HCT116 (cell line): ENCODE measurements at regions not wholly inside any gene's neighbourhood (a gene's known extent, or its start where the extent isn't known, plus 50 kb on each side); places are given as distances from the start of the nearest gene placed in this dataset.

Source experiments
- ATAC-seq: fragments of 200-7000 bp; cut with Tn5 transposase; 2 replicates; pipeline ENCODE4 v1.9.1; 2020; ENCODE audit warnings: mild to moderate bottlenecking, moderate library complexity
- BruUV-seq: library from RNA; stranded (reverse); fragments of 400-500 nt; replicated peaks from 2 replicates; lab custom pipeline; 2021; lab: Mats Ljungman, UMichigan
- CTCF ChIA-PET: fragments of 300-600 bp; sonication (Branson Sonifier 250); formaldehyde crosslinking; loops from one replicate; lab custom pipeline; 2021; ENCODE audit warnings: antibody characterized with exemption; lab: Charles Lee
- POLR2A ChIA-PET: fragments of 300-600, 350-600 bp; sonication (Branson Sonifier 250); formaldehyde crosslinking; loops from one replicate; lab custom pipeline; 2021; ENCODE audit warnings: antibody characterized with exemption; lab: Charles Lee
- RAD21 ChIA-PET, 2 experiments: fragments of 300-600 bp; sonication (Branson Sonifier 250); formaldehyde crosslinking; loops; one replicate each; lab custom pipeline; 2023; ENCODE audit warnings: low total read pairs in 2 of 2; ENCODE audit not compliant: uncharacterized antibody in 2 of 2, unreplicated experiment in 2 of 2, low non-redundant PET in 1 of 2; lab: Charles Lee
- DNase-seq: peaks from one replicate; pipeline ENCODE4 v3.0.0-alpha.2; 2010; ENCODE audit warnings: low read depth, low spot score
- H2AFZ ChIP-seq: fragments of 200-600 bp; shearing (Covaris generic), sonication (generic); 2 replicates; pipeline ENCODE4 v1.6.1; 2017; ENCODE audit warnings: low read depth, mixed run types, mixed read lengths, antibody characterized with exemption, low read length; ENCODE audit not compliant: poor library complexity, severe bottlenecking
- H3K27ac ChIP-seq: 2 replicates; pipeline ENCODE4 v1.5.1; 2012; ENCODE audit warnings: low read depth, low read length
- H3K27me3 ChIP-seq: fragments of 200-600 bp; sonication (generic); 2 replicates; pipeline ENCODE4 v1.6.1; 2016; ENCODE audit warnings: mixed run types, low read length, mixed read lengths; ENCODE audit not compliant: insufficient read depth
- H3K36me3 ChIP-seq, 2 experiments: fragments of 200-500 bp in 1 of 2; fragments of 200-600 bp in 1 of 2; sonication (Bioruptor generic) in 1 of 2; sonication (generic) in 1 of 2; 2 replicates each; pipeline versions ENCODE4 v1.5.1 to v1.6.1; 2014 to 2016; ENCODE audit warnings: low read length in 2 of 2, inconsistent platforms in 1 of 2, mixed read lengths in 1 of 2, mixed run types in 1 of 2; ENCODE audit not compliant: insufficient read depth in 2 of 2, control insufficient read depth in 1 of 2
- H3K4me1 ChIP-seq, 2 experiments: fragments of 200-600 bp in 1 of 2; sonication (generic) in 1 of 2; 2 replicates each; pipeline versions ENCODE4 v1.5.1 to v1.6.1; 2012 to 2017; ENCODE audit warnings: low read length in 2 of 2, inconsistent platforms in 1 of 2, mild to moderate bottlenecking in 1 of 2, mixed read lengths in 1 of 2, mixed run types in 1 of 2, moderate library complexity in 1 of 2; ENCODE audit not compliant: insufficient read depth in 2 of 2, control insufficient read depth in 1 of 2
- H3K4me2 ChIP-seq: fragments of 200-600 bp; sonication (generic); 2 replicates; pipeline ENCODE4 v1.6.1; 2017; ENCODE audit warnings: mixed run types, low read length, mixed read lengths
- H3K4me3 ChIP-seq, 2 experiments: fragments of 200-600 bp in 1 of 2; sonication (generic) in 1 of 2; replicated peaks in 1 of 2; 2 replicates each; pipeline ENCODE4 v1.5.1; 2011 to 2016; ENCODE audit warnings: low read length in 2 of 2, control low read depth in 1 of 2, low read depth in 1 of 2, mild to moderate bottlenecking in 1 of 2, mixed read lengths in 1 of 2, mixed run types in 1 of 2
- H3K79me2 ChIP-seq: fragments of 200-600 bp; sonication (generic); 2 replicates; pipeline ENCODE4 v1.6.1; 2017; ENCODE audit warnings: mild to moderate bottlenecking, mixed run types, low read length, moderate library complexity, mixed read lengths; ENCODE audit not compliant: insufficient read depth
- H3K9ac ChIP-seq: fragments of 200-600 bp; sonication (generic); 2 replicates; pipeline ENCODE4 v1.6.1; 2016; ENCODE audit warnings: low read length, mixed read lengths
- H3K9me2 ChIP-seq: fragments of 200-600 bp; sonication (generic), shearing (Covaris generic); 2 replicates; pipeline ENCODE4 v1.6.1; 2017; ENCODE audit warnings: mixed run types, mild to moderate bottlenecking, moderate library complexity; ENCODE audit not compliant: insufficient read depth
- H3K9me3 ChIP-seq, 2 experiments: fragments of 200-500 bp in 1 of 2; fragments of 200-600 bp in 1 of 2; sonication (Bioruptor generic) in 1 of 2; sonication (generic) in 1 of 2; 2 replicates each; pipeline ENCODE4 v1.6.1; 2014 to 2017; ENCODE audit warnings: low read length in 2 of 2, mixed read lengths in 2 of 2, inconsistent platforms in 1 of 2, low read depth in 1 of 2, mild to moderate bottlenecking in 1 of 2, mixed run types in 1 of 2, moderate library complexity in 1 of 2; ENCODE audit not compliant: control insufficient read depth in 1 of 2, insufficient read depth in 1 of 2
- H4K20me1 ChIP-seq: fragments of 200-600 bp; sonication (generic), shearing (Covaris generic); 2 replicates; pipeline ENCODE4 v1.6.1; 2017; ENCODE audit warnings: mixed run types, mild to moderate bottlenecking, moderate library complexity; ENCODE audit not compliant: insufficient read depth
- EGR1 ChIP-seq: IDR thresholded peaks from 2 replicates; pipeline ENCODE4 v1.6.1; 2012; ENCODE audit warnings: low read depth
- EZH2 ChIP-seq: fragments of 200-600 bp; sonication (generic); IDR thresholded peaks from 2 replicates; pipeline ENCODE4 v1.6.1; 2017; ENCODE audit warnings: antibody characterized with exemption, mixed run types
- EZH2phosphoT487 ChIP-seq: fragments of 200-600 bp; IDR thresholded peaks from 2 replicates; pipeline ENCODE4 v1.6.1; 2018; ENCODE audit warnings: antibody characterized with exemption, borderline replicate concordance
- FOSL1 ChIP-seq: IDR thresholded peaks from 2 replicates; pipeline ENCODE4 v1.6.1; 2012; ENCODE audit warnings: low read depth
- REST ChIP-seq: IDR thresholded peaks from 2 replicates; pipeline ENCODE4 v1.6.1; 2012; ENCODE audit warnings: low read depth
- SRF ChIP-seq: IDR thresholded peaks from 2 replicates; pipeline ENCODE4 v1.6.1; 2012; ENCODE audit warnings: low read depth
- ZFX ChIP-seq: fragments of 450-650 bp; IDR thresholded peaks from 2 replicates; pipeline ENCODE4 v1.6.1; 2017
- ZNF274 ChIP-seq: fragments of 200-500 bp; sonication (Bioruptor generic); IDR thresholded peaks from 2 replicates; pipeline ENCODE4 v1.6.1; 2014; ENCODE audit warnings: mild to moderate bottlenecking, low read depth, low read length, inconsistent platforms
- intact Hi-C: fragments of 100-400 bp; cut with micrococcal nuclease; formaldehyde crosslinking; loops from 2 replicates; pipeline ENCODE4 v1.10.0; 2022
- TF ChIP-seq, protein P1 (sequence below): IDR thresholded peaks from 2 replicates; pipeline ENCODE4 v1.6.1; 2011; ENCODE audit warnings: mild to moderate bottlenecking, low read length, moderate library complexity; ENCODE audit not compliant: insufficient replicate concordance; ENCODE audit errors: extremely low read depth
- TF ChIP-seq, protein P2 (sequence below): IDR thresholded peaks from 2 replicates; pipeline ENCODE4 v1.6.1; 2012

- no peaks in the 10 kb centered on the region for H3K27me3 ChIP-seq
- TF ChIP-seq, protein P1, sequence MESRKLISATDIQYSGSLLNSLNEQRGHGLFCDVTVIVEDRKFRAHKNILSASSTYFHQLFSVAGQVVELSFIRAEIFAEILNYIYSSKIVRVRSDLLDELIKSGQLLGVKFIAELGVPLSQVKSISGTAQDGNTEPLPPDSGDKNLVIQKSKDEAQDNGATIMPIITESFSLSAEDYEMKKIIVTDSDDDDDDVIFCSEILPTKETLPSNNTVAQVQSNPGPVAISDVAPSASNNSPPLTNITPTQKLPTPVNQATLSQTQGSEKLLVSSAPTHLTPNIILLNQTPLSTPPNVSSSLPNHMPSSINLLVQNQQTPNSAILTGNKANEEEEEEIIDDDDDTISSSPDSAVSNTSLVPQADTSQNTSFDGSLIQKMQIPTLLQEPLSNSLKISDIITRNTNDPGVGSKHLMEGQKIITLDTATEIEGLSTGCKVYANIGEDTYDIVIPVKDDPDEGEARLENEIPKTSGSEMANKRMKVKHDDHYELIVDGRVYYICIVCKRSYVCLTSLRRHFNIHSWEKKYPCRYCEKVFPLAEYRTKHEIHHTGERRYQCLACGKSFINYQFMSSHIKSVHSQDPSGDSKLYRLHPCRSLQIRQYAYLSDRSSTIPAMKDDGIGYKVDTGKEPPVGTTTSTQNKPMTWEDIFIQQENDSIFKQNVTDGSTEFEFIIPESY: no peak
- TF ChIP-seq EZH2phosphoT487 (no peak), FOSL1 (no peak), EGR1 (no peak), SRF (no peak), REST (no peak), EZH2 (no peak), ZNF274 (no peak), ZFX (no peak)
- TF ChIP-seq, protein P2, sequence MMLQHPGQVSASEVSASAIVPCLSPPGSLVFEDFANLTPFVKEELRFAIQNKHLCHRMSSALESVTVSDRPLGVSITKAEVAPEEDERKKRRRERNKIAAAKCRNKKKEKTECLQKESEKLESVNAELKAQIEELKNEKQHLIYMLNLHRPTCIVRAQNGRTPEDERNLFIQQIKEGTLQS: no peak
- TF ChIP-seq, all 23 proteins: peak for 0
- H3K79me2 ChIP-seq: no peaks in the 10 kb centered on the region
- DNase-seq: no peak
- no peaks in the 10 kb centered on the region for H4K20me1 ChIP-seq
- no peak overlapping the region for H2AFZ ChIP-seq
- no peaks in the 10 kb centered on the region for H3K9me3 ChIP-seq
- H3K36me3 ChIP-seq: no peaks in the 10 kb centered on the region
- BruUV-seq: no TSS peak
- ChIA-PET POLR2A (no interaction called here), RAD21 (no interaction called here), CTCF (interaction anchor here (1.2 to 1.6 kb wide), 3 partner anchors 16 to 75 kb away, joined by 3 to 4 read pairs (median 3); no protein-coding TSS in a partner anchor)
- no peak for ATAC-seq
- no peak overlapping the region for H3K27ac ChIP-seq
- no peak overlapping the region for H3K4me3 ChIP-seq
- H3K9me2 ChIP-seq: no peaks in the 10 kb centered on the region
- intact Hi-C loops: no loop called here
- no peak overlapping the region for H3K4me2 ChIP-seq
- no peaks in the 10 kb centered on the region for H3K4me1 ChIP-seq
- H3K9ac ChIP-seq: no peak overlapping the region
These were observed 125.1 kb upstream of the SPATA13 start for GRCh38 chr13:24035411-24035810.
